GM06990 (cell line): ENCODE measurements at regions not wholly inside any gene's neighbourhood (a gene's known extent, or its start where the extent isn't known, plus 50 kb on each side); places are given as distances from the start of the nearest gene placed in this dataset.

ENCODE experiments used
- DNase-seq: peaks from one replicate; pipeline ENCODE4 v3.0.0-alpha.2; 2011; ENCODE audit not compliant: insufficient read length; ENCODE audit errors: extremely low read depth
- H3K27me3 ChIP-seq: replicated peaks from 2 replicates; pipeline ENCODE4 v1.6.0; 2011; ENCODE audit warnings: low read length; ENCODE audit not compliant: control insufficient read depth, insufficient read depth
- H3K36me3 ChIP-seq: 2 replicates; pipeline ENCODE4 v1.5.1; 2011; ENCODE audit warnings: low read length; ENCODE audit not compliant: control insufficient read depth, insufficient read depth
- H3K4me3 ChIP-seq: replicated peaks from 2 replicates; pipeline ENCODE4 v1.5.1; 2011; ENCODE audit warnings: low read depth, mild to moderate bottlenecking, control low read depth, low read length
- CTCF ChIP-seq: IDR thresholded peaks from 2 replicates; pipeline ENCODE4 v1.5.1; 2011; ENCODE audit warnings: low read length, control low read depth, mild to moderate bottlenecking, inconsistent platforms; ENCODE audit not compliant: insufficient read depth, poor library complexity, severe bottlenecking

- Histone ChIP-seq H3K4me3 (no peak overlapping the region), H3K27me3 (no peaks in the 10 kb centered on the region), H3K36me3 (no peaks in the 10 kb centered on the region)
- no peak for DNase-seq
- no peak for TF ChIP-seq CTCF
Measured at GRCh38 chr2:555164-555922, 121.9 kb downstream of the TMEM18 start.

- H3K4me3 ChIP-seq = no peak overlapping the region
- no peak for DNase-seq
- no peaks in the 10 kb centered on the region for H3K27me3 ChIP-seq
- TF ChIP-seq CTCF = no peak
- H3K36me3 ChIP-seq = no peaks in the 10 kb centered on the region
Measured at GRCh38 chr2:554444-554843, 122.8 kb downstream of the TMEM18 start.

GRCh38 chr2:552906-553305 is 124.3 kb downstream of the TMEM18 start:
- H3K4me3 ChIP-seq = no peak overlapping the region
- no peak for DNase-seq
- no peaks in the 10 kb centered on the region for H3K36me3 ChIP-seq
- no peaks in the 10 kb centered on the region for H3K27me3 ChIP-seq
- no peak for TF ChIP-seq CTCF

- Histone ChIP-seq H3K27me3 (no peaks in the 10 kb centered on the region), H3K36me3 (no peaks in the 10 kb centered on the region), H3K4me3 (no peak overlapping the region)
- no peak for DNase-seq
- TF ChIP-seq CTCF = no peak
Measured at GRCh38 chr2:551621-552020, 125.6 kb downstream of the TMEM18 start.

GRCh38 chr2:550860-551567 is 126.2 kb downstream of the TMEM18 start:
- Histone ChIP-seq H3K27me3 (no peaks in the 10 kb centered on the region), H3K36me3 (no peaks in the 10 kb centered on the region), H3K4me3 (no peak overlapping the region)
- DNase-seq = no peak
- TF ChIP-seq CTCF = no peak
